IMR-90 (cell line): ENCODE measurements at regions not wholly inside any gene's neighbourhood (a gene's known extent, or its start where the extent isn't known, plus 50 kb on each side); places are given as distances from the start of the nearest gene placed in this dataset.

Experiments
- ATAC-seq: fragments of 200-7000 bp; cut with Tn5 transposase; 2 replicates; pipeline ENCODE4 v1.9.1; 2020; ENCODE audit warnings: low read depth, mild to moderate bottlenecking, moderate library complexity
- BruUV-seq: library from RNA; stranded (reverse); fragments of 400-500 nt; replicated peaks from 2 replicates; lab custom pipeline; 2021; lab: Mats Ljungman, UMichigan
- CTCF ChIA-PET: fragments of 300-600 bp; formaldehyde crosslinking; extraction: SDS; loops from one replicate; lab custom pipeline; 2021; ENCODE audit warnings: antibody characterized with exemption; lab: Yijun Ruan, JAX
- POLR2A ChIA-PET: fragments of 300-600 bp; sonication (Branson Sonifier 250); formaldehyde crosslinking; loops from one replicate; lab custom pipeline; 2022; ENCODE audit warnings: antibody characterized with exemption; ENCODE audit not compliant: unreplicated experiment; lab: Charles Lee
- DNase-seq: peaks from one replicate; pipeline ENCODE4 v3.0.0; 2013
- H2AFZ ChIP-seq: replicated peaks from 2 replicates; pipeline ENCODE3; 2013; ENCODE audit warnings: low read length, mild to moderate bottlenecking; ENCODE audit not compliant: poor library complexity
- H2AK5ac ChIP-seq: 2 replicates; pipeline ENCODE4 v1.6.1; 2013; ENCODE audit warnings: low read depth, low read length, inconsistent platforms
- H2AK9ac ChIP-seq: replicated peaks from 2 replicates; pipeline ENCODE3; 2013; ENCODE audit warnings: mild to moderate bottlenecking, low read depth, low read length, moderate library complexity; ENCODE audit not compliant: poor library complexity
- H2BK120ac ChIP-seq: 2 replicates; pipeline ENCODE4 v1.6.1; 2013; ENCODE audit warnings: low read depth, low read length, inconsistent platforms
- H2BK15ac ChIP-seq: 3 replicates; pipeline ENCODE4 v1.6.1; 2013; ENCODE audit warnings: low read depth, low read length, inconsistent platforms
- H2BK20ac ChIP-seq: 2 replicates; pipeline ENCODE4 v1.6.1; 2013; ENCODE audit warnings: low read depth, mild to moderate bottlenecking, inconsistent platforms, low read length, moderate library complexity
- H2BK5ac ChIP-seq: 2 replicates; pipeline ENCODE4 v1.6.1; 2013; ENCODE audit warnings: mild to moderate bottlenecking, low read depth, low read length, inconsistent platforms; ENCODE audit not compliant: poor library complexity, severe bottlenecking
- H3K14ac ChIP-seq: replicated peaks from 2 replicates; pipeline ENCODE4 v1.6.1; 2013; ENCODE audit warnings: low read depth, low read length, inconsistent platforms
- H3K18ac ChIP-seq: 2 replicates; pipeline ENCODE4 v1.6.1; 2013; ENCODE audit warnings: low read depth, low read length, control low read depth
- H3K23ac ChIP-seq: 2 replicates; pipeline ENCODE4 v1.6.1; 2013; ENCODE audit warnings: low read depth, low read length, inconsistent platforms
- H3K27ac ChIP-seq: 2 replicates; pipeline ENCODE4 v1.5.1; 2013; ENCODE audit warnings: mild to moderate bottlenecking, control low read depth, low read length; ENCODE audit not compliant: insufficient read depth
- H3K27me3 ChIP-seq: 2 replicates; pipeline ENCODE4 v1.6.1; 2013; ENCODE audit warnings: low read length; ENCODE audit not compliant: control insufficient read depth, insufficient read depth
- H3K36me3 ChIP-seq: 2 replicates; pipeline ENCODE4 v1.6.1; 2013; ENCODE audit warnings: low read length, mixed read lengths; ENCODE audit not compliant: control insufficient read depth, insufficient read depth
- H3K4ac ChIP-seq: 2 replicates; pipeline ENCODE4 v1.6.1; 2013; ENCODE audit warnings: low read depth, low read length, inconsistent platforms
- H3K4me1 ChIP-seq: 2 replicates; pipeline ENCODE4 v1.6.1; 2013; ENCODE audit warnings: low read length, mixed read lengths; ENCODE audit not compliant: control insufficient read depth, insufficient read depth
- H3K4me2 ChIP-seq: 2 replicates; pipeline ENCODE4 v1.6.1; 2013; ENCODE audit warnings: low read depth, mild to moderate bottlenecking, control low read depth, low read length, moderate library complexity
- H3K4me3 ChIP-seq: 2 replicates; pipeline ENCODE4 v1.5.1; 2013; ENCODE audit warnings: low read depth, mild to moderate bottlenecking, control low read depth, low read length, moderate library complexity; ENCODE audit not compliant: insufficient read depth
- H3K56ac ChIP-seq: 2 replicates; pipeline ENCODE4 v1.6.1; 2013; ENCODE audit warnings: low read length, inconsistent platforms; ENCODE audit not compliant: insufficient read depth; ENCODE audit errors: extremely low read depth
- H3K79me1 ChIP-seq, 2 experiments: 2 replicates each; pipeline ENCODE4 v1.6.1; 2013; ENCODE audit warnings: low read length in 2 of 2, inconsistent platforms in 1 of 2, low read depth in 1 of 2
- H3K9ac ChIP-seq: 2 replicates; pipeline ENCODE4 v1.6.1; 2013; ENCODE audit warnings: low read depth, low read length, control low read depth
- H3K9me1 ChIP-seq: 2 replicates; pipeline ENCODE4 v1.6.1; 2013; ENCODE audit warnings: low read length, inconsistent platforms; ENCODE audit not compliant: insufficient read depth
- H3K9me3 ChIP-seq: 2 replicates; pipeline ENCODE4 v1.6.1; 2013; ENCODE audit warnings: low read length; ENCODE audit not compliant: control insufficient read depth, insufficient read depth
- H4K20me1 ChIP-seq: 2 replicates; pipeline ENCODE4 v1.6.1; 2013; ENCODE audit warnings: low read length, inconsistent platforms; ENCODE audit not compliant: insufficient read depth
- H4K5ac ChIP-seq: 2 replicates; pipeline ENCODE4 v1.6.1; 2013; ENCODE audit warnings: mild to moderate bottlenecking, low read depth, low read length, control low read depth
- H4K8ac ChIP-seq, 2 experiments: 2 replicates each; pipeline ENCODE4 v1.6.1; 2013; ENCODE audit warnings: low read depth in 2 of 2, low read length in 2 of 2, control low read depth in 1 of 2, inconsistent platforms in 1 of 2
- H4K91ac ChIP-seq: 2 replicates; pipeline ENCODE4 v1.6.1; 2013; ENCODE audit warnings: low read depth, low read length, inconsistent platforms; ENCODE audit not compliant: insufficient read depth
- ELK1 ChIP-seq: fragments of 150-350 bp; IDR thresholded peaks from 2 replicates; pipeline ENCODE4 v1.6.1; 2016; ENCODE audit warnings: low read depth, mild to moderate bottlenecking, low read length, moderate library complexity, borderline replicate concordance
- FOS ChIP-seq: fragments of 150-350 bp; IDR thresholded peaks from 2 replicates; pipeline ENCODE4 v1.6.1; 2016; ENCODE audit warnings: low read depth, low read length
- WGBS, 2 experiments: methylation state at CpG; one replicate each; pipeline versions ENCODE4 v1.1.5 to v1.1.7; 2013; ENCODE audit warnings: missing lambda C conversion rate in 2 of 2; ENCODE audit not compliant: insufficient read length in 1 of 2; ENCODE audit errors: extremely low coverage in 2 of 2; 5-methylcytosine and 5-hydroxymethylcytosine counted together
- dilution Hi-C: fragments of 300-500 bp; cut with HindIII; formaldehyde crosslinking; loops from one replicate; pipeline ENCODE4 v1.14.3; 2018; ENCODE audit warnings: low sequenced_read_pairs; ENCODE audit not compliant: unreplicated experiment
- in situ Hi-C: fragments of 300-500 bp; cut with MboI; formaldehyde crosslinking; loops from 3 replicates; pipeline ENCODE4 v1.14.3; 2019; ENCODE audit warnings: low sequenced_read_pairs, inconsistent platforms, mixed read lengths
- intact Hi-C: fragments of 100-400 bp; cut with micrococcal nuclease; formaldehyde crosslinking; loops from 2 replicates; pipeline ENCODE4 v1.10.0; 2022

- H3K9ac ChIP-seq: no peak overlapping the region
- no TSS peak for BruUV-seq
- H4K91ac ChIP-seq: 0 out of 2 replicates have a peak overlapping the region, but pooled peaks have one; percentile 19
- H3K27ac ChIP-seq: no peak overlapping the region
- no peaks in the 10 kb centered on the region for H3K9me3 ChIP-seq
- no peak overlapping the region for H2AFZ ChIP-seq
- intact Hi-C loops: no loop called here
- H3K36me3 ChIP-seq: no peaks in the 10 kb centered on the region
- no peak overlapping the region for H2AK9ac ChIP-seq
- no peak overlapping the region for H4K5ac ChIP-seq
- H2BK20ac ChIP-seq: peak overlapping the region; percentile 32; the same call in 1 of the 2 replicates
- no peak overlapping the region for H3K23ac ChIP-seq
- H2AK5ac ChIP-seq: no peak overlapping the region
- dilution Hi-C loops: no loop called here
- peak overlapping the region; percentile 5; the same call in 1 of the 2 replicates for H2BK120ac ChIP-seq
- H4K8ac ChIP-seq: no peak overlapping the region
- H3K4me2 ChIP-seq: no peak overlapping the region
- in situ Hi-C loops: no loop called here
- H3K27me3 ChIP-seq: no peaks in the 10 kb centered on the region
- DNase-seq: no peak
- no peak overlapping the region for H3K56ac ChIP-seq
- H2BK15ac ChIP-seq: no peak overlapping the region
- no peak overlapping the region for H3K4ac ChIP-seq
- TF ChIP-seq ELK1 (no peak), FOS (no peak)
- H3K4me1 ChIP-seq: peaks cover 4% of the 10 kb centered on the region; the same call in 1 of the 2 replicates
- no peaks in the 10 kb centered on the region for H3K79me1 ChIP-seq
- WGBS, 2 experiments: no CpG with 5 or more reads among the region's 3 CpGs
- no peaks in the 10 kb centered on the region; the same call in 1 of the 2 replicates for H3K9me1 ChIP-seq
- no peak overlapping the region; the same call in 1 of the 2 replicates for H3K18ac ChIP-seq
- H2BK5ac ChIP-seq: peak overlapping the region; percentile 7
- ATAC-seq: no peak
- peak overlapping the region; percentile 65 for H3K14ac ChIP-seq
- ChIA-PET CTCF (interaction anchor here (1.4 kb wide), 1 partner anchor 30 kb away, joined by 4 read pairs; no protein-coding TSS in a partner anchor), POLR2A (no interaction called here)
- no peaks in the 10 kb centered on the region for H4K20me1 ChIP-seq
- no peak overlapping the region for H3K4me3 ChIP-seq
These were observed 72.9 kb upstream of the CDH6 start for GRCh38 chr5:31120642-31120948.
